ENCODE measurements at regions not wholly inside any gene's neighbourhood (a gene's known extent, or its start where the extent isn't known, plus 50 kb on each side); places are given as distances from the start of the nearest gene placed in this dataset.
"Not testable (repeated sequence)": the region's sequence is repeated elsewhere in the genome, so short reads cannot be mapped to it uniquely, and the experiment has no call there.

GRCh38 chr9:26655166-26655565, 237.4 kb downstream of the CAAP1 start:
- in situ Hi-C loops (cut with HindIII; ENCODE audit: low pct_ligation_motif_present, low sequenced_read_pairs): no loop called here
- Histone ChIP-seq H3K27ac (no peak overlapping the region), H3K27me3 (replicated peaks) (no peaks in the 10 kb centered on the region), H3K4me3 (ENCODE audit: low read depth, low read length) (no peak overlapping the region), H3K36me3 (replicated peaks) (no peaks in the 10 kb centered on the region)
- DNase-seq: no peak
- no peak for TF ChIP-seq CTCF (IDR thresholded peaks at IDR 0.05; ENCODE audit: low read depth, low read length, missing control alignments)

- Histone ChIP-seq H3K36me3 (replicated peaks) (no peaks in the 10 kb centered on the region), H3K27me3 (replicated peaks) (no peaks in the 10 kb centered on the region), H3K27ac (no peak overlapping the region), H3K4me3 (ENCODE audit: low read depth, low read length) (no peak overlapping the region)
- in situ Hi-C loops (cut with HindIII; ENCODE audit: low pct_ligation_motif_present, low sequenced_read_pairs): no loop called here
- no peak for TF ChIP-seq CTCF (IDR thresholded peaks at IDR 0.05; ENCODE audit: low read depth, low read length, missing control alignments)
- no peak for DNase-seq
Observed at GRCh38 chr9:26650325-26650724, 242.3 kb downstream of the CAAP1 start.

GRCh38 chr9:26643826-26644225, 248.8 kb downstream of the CAAP1 start:
- no peak overlapping the region for H3K27ac ChIP-seq
- in situ Hi-C loops (cut with HindIII; ENCODE audit: low pct_ligation_motif_present, low sequenced_read_pairs): no loop called here
- TF ChIP-seq CTCF (IDR thresholded peaks at IDR 0.05; ENCODE audit: low read depth, low read length, missing control alignments): no peak
- H3K27me3 ChIP-seq (replicated peaks): no peaks in the 10 kb centered on the region
- DNase-seq: no peak
- no peak overlapping the region for H3K4me3 ChIP-seq (ENCODE audit: low read depth, low read length)
- H3K36me3 ChIP-seq (replicated peaks): no peaks in the 10 kb centered on the region

GRCh38 chr9:26639761-26640160, 252.8 kb downstream of the CAAP1 start:
- no peak for TF ChIP-seq CTCF (IDR thresholded peaks at IDR 0.05; ENCODE audit: low read depth, low read length, missing control alignments)
- no peaks in the 10 kb centered on the region for H3K27me3 ChIP-seq (replicated peaks)
- in situ Hi-C loops (cut with HindIII; ENCODE audit: low pct_ligation_motif_present, low sequenced_read_pairs): no loop called here
- H3K36me3 ChIP-seq (replicated peaks): no peaks in the 10 kb centered on the region
- no peak overlapping the region for H3K27ac ChIP-seq
- H3K4me3 ChIP-seq (ENCODE audit: low read depth, low read length): no peak overlapping the region
- DNase-seq: no peak

- in situ Hi-C loops (cut with HindIII; ENCODE audit: low pct_ligation_motif_present, low sequenced_read_pairs): no loop called here
- Histone ChIP-seq H3K4me3 (ENCODE audit: low read depth, low read length) (no peak overlapping the region), H3K36me3 (replicated peaks) (no peaks in the 10 kb centered on the region), H3K27ac (no peak overlapping the region), H3K27me3 (replicated peaks) (no peaks in the 10 kb centered on the region)
- DNase-seq: no peak
- no peak for TF ChIP-seq CTCF (IDR thresholded peaks at IDR 0.05; ENCODE audit: low read depth, low read length, missing control alignments)
Observed at GRCh38 chr9:26637101-26637500, 255.5 kb downstream of the CAAP1 start.

- in situ Hi-C loops (cut with HindIII; ENCODE audit: low pct_ligation_motif_present, low sequenced_read_pairs); DNase-seq; H3K36me3 ChIP-seq (replicated peaks); H3K27me3 ChIP-seq (replicated peaks); H3K4me3 ChIP-seq (ENCODE audit: low read depth, low read length); H3K27ac ChIP-seq: not testable (repeated sequence)
- TF ChIP-seq CTCF (IDR thresholded peaks at IDR 0.05; ENCODE audit: low read depth, low read length, missing control alignments): peak; percentile 23
Observed at GRCh38 chr9:26613851-26614350, 278.7 kb downstream of the CAAP1 start.

Data from brain microvascular endothelial cell (primary cell).